GM19452 (cell line): ENCODE measurements at regions not wholly inside any gene's neighbourhood (a gene's known extent, or its start where the extent isn't known, plus 50 kb on each side); places are given as distances from the start of the nearest gene placed in this dataset.

ENCODE experiments used
- ATAC-seq: cut with Tn5 transposase; IDR thresholded peaks from one replicate; pipeline ENCODE4 v1.9.1; 2021; ENCODE audit not compliant: unreplicated experiment

GRCh38 chr6:14452567-14453527 is 335.3 kb downstream of the CD83 start:
- no peak for ATAC-seq

- no peak for ATAC-seq
These were observed 336.3 kb downstream of the CD83 start for GRCh38 chr6:14453712-14454472.

GRCh38 chr6:14454473-14454775 is 336.9 kb downstream of the CD83 start:
- no peak for ATAC-seq

DNA sequence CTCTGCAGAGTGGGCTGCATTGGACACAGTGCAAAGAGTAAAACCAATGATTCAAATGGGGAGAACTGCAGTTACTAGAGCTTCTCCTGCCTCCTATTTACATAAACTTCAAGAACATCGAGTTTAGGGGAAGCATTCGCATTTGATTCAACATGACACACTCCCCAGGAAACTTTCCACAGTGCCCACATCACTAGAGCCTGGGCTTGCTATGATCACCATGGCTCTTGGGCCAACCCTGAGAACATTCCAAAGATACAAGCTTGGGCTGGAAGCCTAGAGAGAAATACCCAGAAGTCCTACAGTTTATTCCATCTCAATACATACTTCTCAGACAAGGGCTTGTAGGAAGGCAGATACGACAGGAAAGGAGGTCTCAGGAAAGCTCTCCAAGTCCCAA is 337.9 kb downstream of the CD83 start:
- no peak for ATAC-seq

- ATAC-seq: no peak
These were observed 338.5 kb downstream of the CD83 start for GRCh38 chr6:14455876-14456648.

- no peak for ATAC-seq
These were observed 339.4 kb downstream of the CD83 start for GRCh38 chr6:14456941-14457340.

GRCh38 chr6:14458669-14459266 is 341.2 kb downstream of the CD83 start:
- no peak for ATAC-seq

GRCh38 chr6:14459315-14459714 is 341.7 kb downstream of the CD83 start:
- no peak for ATAC-seq

DNA sequence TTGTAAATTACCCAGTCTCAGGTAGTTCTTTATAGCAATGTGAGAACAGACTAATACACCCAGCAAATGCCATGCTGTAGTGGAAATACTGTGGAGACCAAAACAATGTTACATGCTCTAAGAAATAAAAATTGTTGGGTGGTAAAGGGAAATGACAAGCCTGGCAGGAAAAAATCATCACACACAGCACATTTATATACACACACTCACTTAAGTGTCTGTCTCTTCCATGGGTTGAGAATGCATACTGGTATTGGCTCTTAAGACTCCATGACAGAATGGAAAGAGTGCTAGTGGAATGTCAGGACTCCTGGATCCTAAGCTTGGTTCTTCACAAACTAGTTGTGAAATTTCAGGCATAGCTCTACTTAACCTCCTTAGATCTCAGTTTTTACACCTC is 343.0 kb downstream of the CD83 start:
- ATAC-seq: no peak

- ATAC-seq: no peak
These were observed 344.6 kb downstream of the CD83 start for GRCh38 chr6:14462135-14462534.

DNA sequence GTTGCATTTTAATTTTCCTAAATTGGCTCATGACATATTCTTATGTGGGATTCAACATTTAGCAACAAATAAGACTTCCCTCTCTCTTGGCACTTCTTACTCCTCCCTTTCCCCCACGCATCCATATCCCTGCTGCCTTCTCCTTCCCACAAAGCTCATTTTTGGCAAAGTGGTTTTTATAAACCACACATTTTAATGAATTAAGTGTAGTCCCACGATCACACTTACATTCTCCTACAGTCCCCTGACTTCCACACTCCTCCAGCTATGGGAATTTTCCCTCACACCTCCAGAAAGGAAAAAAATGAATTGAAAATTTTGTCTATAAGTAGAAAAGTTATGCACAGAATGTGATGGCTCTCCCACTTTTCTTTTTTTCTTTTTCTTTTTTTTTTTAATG is 345.0 kb downstream of the CD83 start:
- ATAC-seq: no peak

DNA sequence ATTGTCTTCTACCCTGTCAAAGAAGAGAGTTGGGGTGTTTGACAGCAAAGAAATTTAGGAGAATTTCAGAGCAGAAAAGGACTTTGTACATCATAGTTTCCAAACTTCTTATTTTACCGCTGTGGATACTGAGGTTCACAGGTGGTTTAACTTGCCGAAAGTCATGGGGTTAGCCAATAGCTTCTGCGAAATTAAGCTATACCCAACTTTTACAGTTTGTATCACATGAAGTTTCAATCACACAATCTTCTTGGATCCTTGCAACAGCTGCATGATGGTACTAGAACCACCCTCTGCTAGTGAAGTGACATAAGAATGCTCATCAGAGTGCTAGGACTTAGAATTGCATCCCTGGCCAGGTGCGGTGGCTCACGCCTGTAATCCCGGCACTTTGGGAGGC is 345.5 kb downstream of the CD83 start:
- ATAC-seq: no peak

- ATAC-seq: no peak
These were observed 346.5 kb downstream of the CD83 start for GRCh38 chr6:14464055-14464454.

DNA sequence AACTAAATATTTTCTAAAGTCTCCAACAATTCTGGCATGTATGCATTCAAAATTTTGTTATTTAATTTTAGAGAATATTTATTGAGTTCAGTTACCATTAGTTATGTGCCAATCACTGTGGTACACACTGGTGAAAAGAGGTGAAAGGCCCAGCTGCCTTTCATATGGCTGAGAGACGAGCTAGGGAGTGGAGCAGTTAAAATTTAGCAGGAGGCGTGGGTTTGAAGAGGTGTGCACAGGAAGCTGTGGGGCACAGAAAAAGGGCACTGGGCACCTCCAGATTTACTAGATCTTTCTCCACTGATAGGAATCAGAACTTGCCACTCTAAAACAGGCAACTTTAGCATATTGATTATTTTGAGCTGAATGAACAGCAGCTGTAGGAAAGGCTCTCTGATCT is 347.1 kb downstream of the CD83 start:
- ATAC-seq: no peak

DNA sequence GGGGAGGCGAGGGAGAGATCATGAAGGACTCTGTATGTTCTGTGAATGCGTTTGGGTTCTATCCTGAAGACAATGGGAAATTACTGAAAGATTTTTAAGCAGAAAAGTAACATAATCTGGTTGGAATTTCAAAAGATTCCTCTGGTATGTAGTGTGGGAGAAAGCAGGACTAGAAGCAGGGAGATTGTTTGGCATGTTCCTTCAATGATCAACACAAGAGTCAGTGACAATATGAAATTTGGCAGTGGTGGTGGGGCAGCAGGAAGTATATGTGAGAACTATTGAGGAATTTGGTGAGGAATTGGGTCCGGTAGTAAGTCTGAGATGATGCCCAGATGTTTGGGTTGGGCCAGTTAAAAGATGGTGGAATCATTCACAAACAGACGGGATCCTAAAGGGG is 348.7 kb downstream of the CD83 start:
- no peak for ATAC-seq

DNA sequence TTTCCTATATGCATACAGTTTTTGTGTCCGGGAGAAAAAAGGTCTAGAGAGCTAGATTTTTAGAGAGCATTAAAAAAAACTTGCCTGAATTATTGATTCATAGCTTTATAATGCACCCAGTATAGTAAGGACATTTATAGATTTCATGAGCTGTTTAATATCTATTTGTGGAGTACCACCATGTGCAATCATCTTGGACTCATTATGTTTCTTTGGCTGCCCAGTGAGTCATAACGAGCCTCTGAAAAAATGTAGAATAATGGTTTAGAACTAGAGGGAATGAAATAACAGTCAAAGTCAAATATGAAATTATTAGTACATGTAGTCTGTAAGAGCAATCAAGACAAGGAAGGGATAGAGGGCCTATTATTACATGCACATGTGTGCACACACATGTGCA is 350.0 kb downstream of the CD83 start:
- ATAC-seq: no peak

GRCh38 chr6:14468647-14469321 is 351.2 kb downstream of the CD83 start:
- no peak for ATAC-seq

- no peak for ATAC-seq
These were observed 352.5 kb downstream of the CD83 start for GRCh38 chr6:14470101-14470500.

GRCh38 chr6:14470671-14471070 is 353.1 kb downstream of the CD83 start:
- no peak for ATAC-seq

DNA sequence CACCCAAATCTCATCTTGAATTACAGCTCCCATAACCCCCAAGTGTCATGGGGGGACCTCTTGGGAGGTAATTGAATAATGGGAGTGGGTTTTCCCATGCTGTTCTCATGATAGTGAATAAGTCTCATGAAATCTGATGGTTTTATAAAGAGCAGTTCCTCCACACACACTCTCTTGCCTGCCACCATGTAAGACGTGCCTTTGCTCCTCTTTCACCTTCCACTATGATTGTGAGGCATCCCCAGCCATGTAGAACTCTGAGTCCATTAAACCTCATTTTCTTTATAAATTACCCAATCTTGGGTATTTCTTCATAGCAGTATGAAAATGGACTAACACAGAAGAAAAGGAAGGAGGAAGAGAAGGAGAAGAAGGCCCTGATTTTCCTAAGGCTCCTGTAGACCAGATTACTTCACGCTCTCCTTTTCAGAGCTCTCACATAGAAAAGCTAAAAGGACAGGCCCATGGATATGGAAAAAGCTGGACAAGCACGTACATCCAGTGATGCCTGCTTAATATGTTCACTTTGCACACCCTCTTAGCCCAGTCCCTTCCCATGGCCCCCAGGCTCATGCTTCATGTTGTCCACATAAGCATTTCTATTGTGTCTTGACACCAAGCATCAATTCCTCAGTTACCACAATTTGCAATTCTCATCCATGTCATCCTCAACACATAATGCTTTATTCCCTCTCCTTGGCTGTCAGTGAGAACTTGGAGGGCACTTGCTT is 354.8 kb downstream of the CD83 start:
- ATAC-seq: no peak
